Fibroblast of villous mesenchyme (primary cell): ENCODE measurements at regions not wholly inside any gene's neighbourhood (a gene's known extent, or its start where the extent isn't known, plus 50 kb on each side); places are given as distances from the start of the nearest gene placed in this dataset.

Experiments used
- DNase-seq: peaks from one replicate; pipeline ENCODE4 v3.0.0-alpha.2; 2010; ENCODE audit warnings: low read depth
- H3K4me3 ChIP-seq: 2 replicates; pipeline ENCODE4 v1.5.1; 2011; ENCODE audit warnings: low read depth, mild to moderate bottlenecking, low read length
- TF ChIP-seq, protein P1 (sequence below): IDR thresholded peaks from 2 replicates; pipeline ENCODE4 v1.5.1; 2012; ENCODE audit warnings: low read depth, mild to moderate bottlenecking, low read length; ENCODE audit not compliant: insufficient read depth

DNA sequence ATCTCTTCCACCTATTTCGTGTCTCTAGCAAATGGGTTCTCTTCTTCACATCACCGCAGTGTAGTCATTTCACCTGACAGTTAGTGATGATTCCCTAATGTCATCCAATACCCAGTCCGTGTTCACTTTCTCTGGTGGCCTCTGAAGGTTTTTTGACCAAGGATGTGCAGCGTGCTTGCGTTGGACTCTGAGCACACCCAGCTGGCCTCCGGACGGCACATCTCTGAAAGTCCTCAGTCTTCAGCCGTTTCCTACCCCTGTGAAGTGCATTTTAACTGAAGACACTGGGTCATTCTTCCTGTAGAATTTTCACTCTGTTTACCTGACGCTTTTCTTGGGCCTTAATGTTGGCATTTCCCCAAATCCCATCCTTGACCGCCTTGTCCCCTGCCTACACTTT, 98.7 kb downstream of the ERMARD start:
- no peak overlapping the region for H3K4me3 ChIP-seq
- TF ChIP-seq, protein P1, sequence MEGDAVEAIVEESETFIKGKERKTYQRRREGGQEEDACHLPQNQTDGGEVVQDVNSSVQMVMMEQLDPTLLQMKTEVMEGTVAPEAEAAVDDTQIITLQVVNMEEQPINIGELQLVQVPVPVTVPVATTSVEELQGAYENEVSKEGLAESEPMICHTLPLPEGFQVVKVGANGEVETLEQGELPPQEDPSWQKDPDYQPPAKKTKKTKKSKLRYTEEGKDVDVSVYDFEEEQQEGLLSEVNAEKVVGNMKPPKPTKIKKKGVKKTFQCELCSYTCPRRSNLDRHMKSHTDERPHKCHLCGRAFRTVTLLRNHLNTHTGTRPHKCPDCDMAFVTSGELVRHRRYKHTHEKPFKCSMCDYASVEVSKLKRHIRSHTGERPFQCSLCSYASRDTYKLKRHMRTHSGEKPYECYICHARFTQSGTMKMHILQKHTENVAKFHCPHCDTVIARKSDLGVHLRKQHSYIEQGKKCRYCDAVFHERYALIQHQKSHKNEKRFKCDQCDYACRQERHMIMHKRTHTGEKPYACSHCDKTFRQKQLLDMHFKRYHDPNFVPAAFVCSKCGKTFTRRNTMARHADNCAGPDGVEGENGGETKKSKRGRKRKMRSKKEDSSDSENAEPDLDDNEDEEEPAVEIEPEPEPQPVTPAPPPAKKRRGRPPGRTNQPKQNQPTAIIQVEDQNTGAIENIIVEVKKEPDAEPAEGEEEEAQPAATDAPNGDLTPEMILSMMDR: no peak
- no peak for DNase-seq

DNA sequence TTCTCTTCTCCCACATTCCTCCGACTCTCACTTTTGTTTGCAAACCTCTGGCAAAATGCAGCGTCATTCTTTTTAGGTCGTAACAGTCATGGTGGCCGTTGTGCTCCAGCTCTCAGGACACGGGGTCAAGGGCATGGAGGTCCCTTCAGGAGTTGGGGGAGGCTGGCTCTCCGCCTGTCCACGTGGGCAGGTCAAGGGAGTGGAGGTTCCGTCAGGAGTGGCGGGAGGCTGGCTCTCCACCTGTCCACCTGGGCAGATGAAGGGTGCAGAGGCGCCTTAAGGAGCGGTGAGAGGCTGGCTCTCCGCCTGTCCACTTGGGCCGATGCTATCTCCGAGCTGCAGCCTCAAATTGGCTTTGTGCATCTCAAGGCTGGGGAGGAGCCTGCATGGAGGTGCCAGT, 98.0 kb downstream of the ERMARD start:
- TF ChIP-seq, protein P1: no peak
- H3K4me3 ChIP-seq: no peak overlapping the region
- DNase-seq: no peak

DNA sequence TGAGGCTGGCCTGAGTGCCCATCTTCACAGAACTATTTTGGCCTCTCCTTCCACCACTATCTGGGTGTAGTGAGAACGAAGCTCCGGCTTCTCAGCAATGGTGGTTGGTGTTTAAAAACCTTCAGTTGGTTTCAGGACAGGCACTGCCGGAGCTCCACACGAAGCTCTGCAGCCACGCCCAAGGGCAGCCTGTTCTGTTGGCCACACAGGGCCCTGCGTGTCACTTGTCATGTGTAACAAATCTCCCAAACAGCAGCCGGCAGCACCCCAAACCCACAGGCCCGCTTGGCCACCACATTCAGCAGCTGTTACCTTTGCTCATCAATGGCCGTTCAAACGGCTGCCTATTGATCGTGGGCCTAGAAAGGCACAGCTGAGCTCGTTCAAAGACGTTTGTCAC, 97.5 kb downstream of the ERMARD start:
- no peak for DNase-seq
- TF ChIP-seq, protein P1: no peak
- no peak overlapping the region for H3K4me3 ChIP-seq

DNA sequence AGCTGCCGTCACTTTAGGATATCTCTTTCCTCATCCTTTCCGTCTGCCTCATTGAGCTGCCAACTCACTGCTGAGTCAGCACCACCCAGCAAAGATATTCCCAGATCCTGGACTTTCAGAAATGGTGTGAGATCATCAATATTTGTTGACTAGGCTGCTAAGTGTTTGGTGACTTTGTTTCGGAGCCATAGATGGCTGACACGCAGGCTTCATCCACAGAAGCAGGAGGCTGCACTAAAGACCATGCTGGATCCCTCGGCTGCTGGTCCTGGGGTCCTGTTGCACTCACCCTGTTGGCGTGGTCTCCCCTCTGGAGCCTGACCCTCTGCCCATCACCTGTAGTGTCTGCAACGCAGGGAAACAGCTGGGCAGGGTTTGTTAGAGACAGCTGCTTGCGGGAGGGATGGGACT, 96.5 kb downstream of the ERMARD start:
- DNase-seq: no peak
- TF ChIP-seq, protein P1: no peak
- H3K4me3 ChIP-seq: no peak overlapping the region

DNA sequence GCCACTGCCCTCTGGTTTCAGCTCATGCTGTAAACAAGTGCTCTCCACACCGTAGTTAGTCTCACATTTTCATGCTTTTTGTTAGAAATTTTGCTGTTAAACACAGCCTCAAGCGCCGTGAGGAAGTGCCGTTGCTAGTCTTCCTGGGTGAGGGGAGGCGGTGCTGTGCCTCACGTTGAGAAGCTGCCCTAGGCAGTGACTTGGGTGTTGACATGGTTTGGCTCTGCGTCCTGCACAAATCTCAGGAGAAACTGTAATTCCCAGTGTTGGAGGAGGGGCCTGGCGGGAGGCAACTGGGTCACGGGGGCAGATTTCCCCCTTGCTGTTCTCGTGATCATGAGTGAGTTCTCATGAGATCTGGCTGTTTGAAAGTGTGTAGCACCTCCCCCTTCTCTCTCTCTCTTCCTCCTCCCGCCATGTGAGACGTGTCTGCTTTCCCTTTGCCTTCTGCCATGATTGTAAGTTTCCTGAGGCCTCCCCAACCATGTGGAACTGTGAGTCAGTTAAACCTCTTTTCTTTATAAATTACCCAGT, 95.8 kb downstream of the ERMARD start:
- no peak overlapping the region for H3K4me3 ChIP-seq
- TF ChIP-seq, protein P1: no peak
- no peak for DNase-seq

DNA sequence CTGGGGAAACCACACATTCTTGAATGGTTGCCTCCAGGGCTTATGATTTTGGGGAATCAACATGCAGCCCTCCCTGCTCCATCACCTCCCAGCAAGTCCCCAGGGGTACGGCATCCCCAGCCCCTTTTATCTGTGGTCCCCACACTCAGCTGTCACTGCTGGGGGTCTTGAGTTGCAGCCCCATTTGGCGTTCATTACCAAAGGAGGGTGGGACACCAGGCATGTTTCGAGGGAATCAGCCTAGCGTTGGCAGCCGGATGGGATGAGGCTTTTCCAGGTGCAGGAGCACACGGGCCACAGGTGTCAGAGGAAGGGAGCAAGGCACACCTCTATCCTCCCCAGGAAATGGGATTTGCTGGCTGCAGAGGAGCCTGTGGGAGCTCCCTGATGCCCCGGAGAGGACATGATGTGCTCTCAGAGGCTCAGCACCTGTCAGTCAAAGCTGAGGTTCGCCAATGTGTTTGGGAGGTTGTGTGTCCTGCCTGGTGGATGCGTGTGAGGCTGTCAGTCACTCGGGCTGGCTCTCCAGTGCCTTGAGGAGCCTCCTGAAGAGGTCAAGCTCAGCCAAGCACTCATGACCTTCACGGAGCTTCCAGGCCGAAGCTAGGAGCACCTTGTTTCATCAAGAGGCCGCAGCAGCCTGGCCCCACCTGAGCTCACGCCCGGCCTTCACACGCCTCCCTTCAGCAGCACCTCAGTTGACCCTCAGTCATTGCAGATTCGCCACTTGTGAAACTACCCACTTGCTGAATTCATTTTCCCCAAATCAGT, 95.0 kb downstream of the ERMARD start:
- H3K4me3 ChIP-seq: no peak overlapping the region
- DNase-seq: no peak
- TF ChIP-seq, protein P1: no peak
